Fibroblast of upper back skin (primary cell): ENCODE measurements at regions not wholly inside any gene's neighbourhood (a gene's known extent, or its start where the extent isn't known, plus 50 kb on each side); places are given as distances from the start of the nearest gene placed in this dataset.

Experiments used
- DNase-seq: peaks from one replicate; pipeline ENCODE4 v3.0.0-alpha.2; 2013

- DNase-seq = peak; percentile 9
Measured at GRCh38 chr2:5464657-5465056, 227.5 kb upstream of the SOX11 start.

- no peak for DNase-seq
Measured at GRCh38 chr2:5465859-5466258, 226.3 kb upstream of the SOX11 start.

GRCh38 chr2:5467178-5467905 lies 224.8 kb upstream of the SOX11 start:
- no peak for DNase-seq

- DNase-seq = no peak
Measured at GRCh38 chr2:5472673-5473072, 219.5 kb upstream of the SOX11 start.

- DNase-seq = peak; percentile 58
Measured at GRCh38 chr2:5473635-5474034, 218.5 kb upstream of the SOX11 start.

- DNase-seq = no peak
Measured at GRCh38 chr2:5474716-5475115, 217.5 kb upstream of the SOX11 start.

- DNase-seq = peak; percentile 27
Measured at GRCh38 chr2:5479265-5479928, 212.8 kb upstream of the SOX11 start.

- DNase-seq = peak; percentile 66
Measured at GRCh38 chr2:5482929-5483331, 209.3 kb upstream of the SOX11 start.

- no peak for DNase-seq
Measured at GRCh38 chr2:5484868-5485267, 207.3 kb upstream of the SOX11 start.

- DNase-seq = no peak
Measured at GRCh38 chr2:5491523-5491922, 200.7 kb upstream of the SOX11 start.

GRCh38 chr2:5493256-5493655 lies 198.9 kb upstream of the SOX11 start:
- no peak for DNase-seq

GRCh38 chr2:5494212-5494611 lies 198.0 kb upstream of the SOX11 start:
- DNase-seq = no peak

GRCh38 chr2:5495586-5495985 lies 196.6 kb upstream of the SOX11 start:
- no peak for DNase-seq

- no peak for DNase-seq
Measured at GRCh38 chr2:5497874-5498273, 194.3 kb upstream of the SOX11 start.

GRCh38 chr2:5501807-5502206 lies 190.4 kb upstream of the SOX11 start:
- DNase-seq = no peak

- no peak for DNase-seq
Measured at GRCh38 chr2:5502385-5502784, 189.8 kb upstream of the SOX11 start.

GRCh38 chr2:5504756-5505155 lies 187.4 kb upstream of the SOX11 start:
- no peak for DNase-seq

- no peak for DNase-seq
Measured at GRCh38 chr2:5507367-5507766, 184.8 kb upstream of the SOX11 start.

- no peak for DNase-seq
Measured at GRCh38 chr2:5509362-5509761, 182.8 kb upstream of the SOX11 start.

GRCh38 chr2:5510082-5510481 lies 182.1 kb upstream of the SOX11 start:
- DNase-seq = no peak

- DNase-seq = no peak
Measured at GRCh38 chr2:5515693-5516092, 176.5 kb upstream of the SOX11 start.

- no peak for DNase-seq
Measured at GRCh38 chr2:5519286-5519685, 172.9 kb upstream of the SOX11 start.

- peak; percentile 62 for DNase-seq
Measured at GRCh38 chr2:5520463-5520972, 171.7 kb upstream of the SOX11 start.

GRCh38 chr2:5521461-5521860 lies 170.7 kb upstream of the SOX11 start:
- peak; percentile 8 for DNase-seq

GRCh38 chr2:5524551-5524950 lies 167.6 kb upstream of the SOX11 start:
- no peak for DNase-seq
